ENCODE measurements at regions not wholly inside any gene's neighbourhood (a gene's known extent, or its start where the extent isn't known, plus 50 kb on each side); places are given as distances from the start of the nearest gene placed in this dataset.

- no peak for TF ChIP-seq CTCF (IDR thresholded peaks at IDR 0.05)
- TF ChIP-seq POLR2A (IDR thresholded peaks at IDR 0.05), result no peak
- TF ChIP-seq POLR2AphosphoS5 (IDR thresholded peaks at IDR 0.05), result no peak
- no peak for TF ChIP-seq EP300 (IDR thresholded peaks at IDR 0.05)
Observed at GRCh38 chr12:98439471-98439951, 75.9 kb upstream of the TMPO start.

Data from stomach (tissue), 4 donors.